ENCODE measurements at regions not wholly inside any gene's neighbourhood (a gene's known extent, or its start where the extent isn't known, plus 50 kb on each side); places are given as distances from the start of the nearest gene placed in this dataset.

DNA sequence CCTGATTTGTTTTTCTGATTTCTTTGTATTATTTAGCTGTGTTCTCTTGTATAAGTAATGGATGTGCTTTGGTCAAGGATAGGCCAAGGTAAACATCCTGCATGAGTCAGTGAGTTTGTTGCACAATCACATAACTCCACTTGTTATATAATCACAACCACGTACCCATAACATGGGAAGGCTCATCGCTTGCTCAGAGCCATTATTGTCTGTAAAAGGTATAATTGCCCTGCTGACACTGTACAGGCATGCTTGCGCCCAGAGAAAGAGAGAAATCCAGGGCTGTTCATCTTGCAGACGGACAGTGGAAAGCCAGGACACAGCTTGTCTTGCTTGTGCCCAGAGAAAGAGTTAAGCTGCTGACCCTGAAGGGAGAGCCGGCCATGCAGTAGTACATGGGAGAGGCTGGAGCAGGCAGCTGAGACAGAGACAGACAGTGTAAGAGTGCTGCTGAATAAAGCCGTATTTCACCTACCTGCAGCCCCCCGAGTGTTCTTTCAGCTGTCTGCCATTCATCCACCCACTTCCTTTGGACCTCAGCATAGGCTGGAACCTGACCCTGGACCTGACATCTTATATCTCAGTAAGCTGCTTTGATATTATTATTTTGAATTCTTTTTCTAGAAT lies 174.7 kb upstream of the DAAM1 start (continued):
- TF ChIP-seq, protein P1, sequence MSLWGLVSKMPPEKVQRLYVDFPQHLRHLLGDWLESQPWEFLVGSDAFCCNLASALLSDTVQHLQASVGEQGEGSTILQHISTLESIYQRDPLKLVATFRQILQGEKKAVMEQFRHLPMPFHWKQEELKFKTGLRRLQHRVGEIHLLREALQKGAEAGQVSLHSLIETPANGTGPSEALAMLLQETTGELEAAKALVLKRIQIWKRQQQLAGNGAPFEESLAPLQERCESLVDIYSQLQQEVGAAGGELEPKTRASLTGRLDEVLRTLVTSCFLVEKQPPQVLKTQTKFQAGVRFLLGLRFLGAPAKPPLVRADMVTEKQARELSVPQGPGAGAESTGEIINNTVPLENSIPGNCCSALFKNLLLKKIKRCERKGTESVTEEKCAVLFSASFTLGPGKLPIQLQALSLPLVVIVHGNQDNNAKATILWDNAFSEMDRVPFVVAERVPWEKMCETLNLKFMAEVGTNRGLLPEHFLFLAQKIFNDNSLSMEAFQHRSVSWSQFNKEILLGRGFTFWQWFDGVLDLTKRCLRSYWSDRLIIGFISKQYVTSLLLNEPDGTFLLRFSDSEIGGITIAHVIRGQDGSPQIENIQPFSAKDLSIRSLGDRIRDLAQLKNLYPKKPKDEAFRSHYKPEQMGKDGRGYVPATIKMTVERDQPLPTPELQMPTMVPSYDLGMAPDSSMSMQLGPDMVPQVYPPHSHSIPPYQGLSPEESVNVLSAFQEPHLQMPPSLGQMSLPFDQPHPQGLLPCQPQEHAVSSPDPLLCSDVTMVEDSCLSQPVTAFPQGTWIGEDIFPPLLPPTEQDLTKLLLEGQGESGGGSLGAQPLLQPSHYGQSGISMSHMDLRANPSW (CRISPR knock-in tag; IDR thresholded peaks at IDR 0.05; ENCODE audit: borderline replicate concordance), result no peak
- peak; percentile 97 for TF ChIP-seq GZF1 (CRISPR knock-in tag; IDR thresholded peaks at IDR 0.05)
- TF ChIP-seq, protein P2, sequence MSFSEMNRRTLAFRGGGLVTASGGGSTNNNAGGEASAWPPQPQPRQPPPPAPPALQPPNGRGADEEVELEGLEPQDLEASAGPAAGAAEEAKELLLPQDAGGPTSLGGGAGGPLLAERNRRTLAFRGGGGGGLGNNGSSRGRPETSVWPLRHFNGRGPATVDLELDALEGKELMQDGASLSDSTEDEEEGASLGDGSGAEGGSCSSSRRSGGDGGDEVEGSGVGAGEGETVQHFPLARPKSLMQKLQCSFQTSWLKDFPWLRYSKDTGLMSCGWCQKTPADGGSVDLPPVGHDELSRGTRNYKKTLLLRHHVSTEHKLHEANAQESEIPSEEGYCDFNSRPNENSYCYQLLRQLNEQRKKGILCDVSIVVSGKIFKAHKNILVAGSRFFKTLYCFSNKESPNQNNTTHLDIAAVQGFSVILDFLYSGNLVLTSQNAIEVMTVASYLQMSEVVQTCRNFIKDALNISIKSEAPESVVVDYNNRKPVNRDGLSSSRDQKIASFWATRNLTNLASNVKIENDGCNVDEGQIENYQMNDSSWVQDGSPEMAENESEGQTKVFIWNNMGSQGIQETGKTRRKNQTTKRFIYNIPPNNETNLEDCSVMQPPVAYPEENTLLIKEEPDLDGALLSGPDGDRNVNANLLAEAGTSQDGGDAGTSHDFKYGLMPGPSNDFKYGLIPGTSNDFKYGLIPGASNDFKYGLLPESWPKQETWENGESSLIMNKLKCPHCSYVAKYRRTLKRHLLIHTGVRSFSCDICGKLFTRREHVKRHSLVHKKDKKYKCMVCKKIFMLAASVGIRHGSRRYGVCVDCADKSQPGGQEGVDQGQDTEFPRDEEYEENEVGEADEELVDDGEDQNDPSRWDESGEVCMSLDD (CRISPR knock-in tag; IDR thresholded peaks at IDR 0.05; ENCODE audit: borderline replicate concordance), result no peak
- TF ChIP-seq, protein P3, sequence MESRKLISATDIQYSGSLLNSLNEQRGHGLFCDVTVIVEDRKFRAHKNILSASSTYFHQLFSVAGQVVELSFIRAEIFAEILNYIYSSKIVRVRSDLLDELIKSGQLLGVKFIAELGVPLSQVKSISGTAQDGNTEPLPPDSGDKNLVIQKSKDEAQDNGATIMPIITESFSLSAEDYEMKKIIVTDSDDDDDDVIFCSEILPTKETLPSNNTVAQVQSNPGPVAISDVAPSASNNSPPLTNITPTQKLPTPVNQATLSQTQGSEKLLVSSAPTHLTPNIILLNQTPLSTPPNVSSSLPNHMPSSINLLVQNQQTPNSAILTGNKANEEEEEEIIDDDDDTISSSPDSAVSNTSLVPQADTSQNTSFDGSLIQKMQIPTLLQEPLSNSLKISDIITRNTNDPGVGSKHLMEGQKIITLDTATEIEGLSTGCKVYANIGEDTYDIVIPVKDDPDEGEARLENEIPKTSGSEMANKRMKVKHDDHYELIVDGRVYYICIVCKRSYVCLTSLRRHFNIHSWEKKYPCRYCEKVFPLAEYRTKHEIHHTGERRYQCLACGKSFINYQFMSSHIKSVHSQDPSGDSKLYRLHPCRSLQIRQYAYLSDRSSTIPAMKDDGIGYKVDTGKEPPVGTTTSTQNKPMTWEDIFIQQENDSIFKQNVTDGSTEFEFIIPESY (CRISPR knock-in tag; IDR thresholded peaks at IDR 0.05), result peak; percentile 36; the same call in 1 of the 2 replicates
- TF ChIP-seq, protein P4, sequence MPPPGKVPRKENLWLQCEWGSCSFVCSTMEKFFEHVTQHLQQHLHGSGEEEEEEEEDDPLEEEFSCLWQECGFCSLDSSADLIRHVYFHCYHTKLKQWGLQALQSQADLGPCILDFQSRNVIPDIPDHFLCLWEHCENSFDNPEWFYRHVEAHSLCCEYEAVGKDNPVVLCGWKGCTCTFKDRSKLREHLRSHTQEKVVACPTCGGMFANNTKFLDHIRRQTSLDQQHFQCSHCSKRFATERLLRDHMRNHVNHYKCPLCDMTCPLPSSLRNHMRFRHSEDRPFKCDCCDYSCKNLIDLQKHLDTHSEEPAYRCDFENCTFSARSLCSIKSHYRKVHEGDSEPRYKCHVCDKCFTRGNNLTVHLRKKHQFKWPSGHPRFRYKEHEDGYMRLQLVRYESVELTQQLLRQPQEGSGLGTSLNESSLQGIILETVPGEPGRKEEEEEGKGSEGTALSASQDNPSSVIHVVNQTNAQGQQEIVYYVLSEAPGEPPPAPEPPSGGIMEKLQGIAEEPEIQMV (CRISPR knock-in tag; IDR thresholded peaks at IDR 0.05; ENCODE audit: low read depth), result no peak
- no peak for TF ChIP-seq ZNF737 (CRISPR knock-in tag; IDR thresholded peaks at IDR 0.05; ENCODE audit: borderline replicate concordance)
- TF ChIP-seq, protein P5, sequence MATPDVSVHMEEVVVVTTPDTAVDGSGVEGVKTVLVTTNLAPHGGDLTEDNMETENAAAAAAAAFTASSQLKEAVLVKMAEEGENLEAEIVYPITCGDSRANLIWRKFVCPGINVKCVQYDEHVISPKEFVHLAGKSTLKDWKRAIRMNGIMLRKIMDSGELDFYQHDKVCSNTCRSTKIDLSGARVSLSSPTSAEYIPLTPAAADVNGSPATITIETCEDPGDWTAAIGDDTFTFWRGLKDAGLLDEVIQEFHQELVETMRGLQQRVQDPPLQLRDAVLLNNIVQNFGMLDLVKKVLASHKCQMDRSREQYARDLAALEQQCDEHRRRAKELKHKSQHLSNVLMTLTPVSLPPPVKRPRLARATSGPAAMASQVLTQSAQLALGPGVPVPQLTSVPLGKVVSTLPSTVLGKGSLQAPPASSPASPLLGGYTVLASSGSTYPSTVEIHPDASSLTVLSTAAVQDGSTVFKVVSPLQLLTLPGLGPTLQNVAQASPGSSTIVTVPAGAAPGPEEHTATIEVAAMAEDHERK (CRISPR knock-in tag; IDR thresholded peaks at IDR 0.05; ENCODE audit: low read depth), result no peak
- no peak for TF ChIP-seq KMT2A (CRISPR knock-in tag; IDR thresholded peaks at IDR 0.05)
- TF ChIP-seq ZNF570 (CRISPR knock-in tag; IDR thresholded peaks at IDR 0.05; ENCODE audit: borderline replicate concordance), result no peak
- no peak for TF ChIP-seq ZNF547 (CRISPR knock-in tag; IDR thresholded peaks at IDR 0.05)
- TF ChIP-seq, protein P6, sequence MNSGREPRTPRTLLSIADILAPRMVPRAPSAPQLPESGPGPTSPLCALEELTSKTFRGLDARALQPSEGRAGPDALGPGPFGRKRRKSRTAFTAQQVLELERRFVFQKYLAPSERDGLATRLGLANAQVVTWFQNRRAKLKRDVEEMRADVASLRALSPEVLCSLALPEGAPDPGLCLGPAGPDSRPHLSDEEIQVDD (CRISPR knock-in tag; IDR thresholded peaks at IDR 0.05; ENCODE audit: borderline replicate concordance), result no peak
- no peak for TF ChIP-seq SRF (IDR thresholded peaks at IDR 0.05; ENCODE audit: low read depth, low read length)
- no peak for TF ChIP-seq KLF13 (CRISPR knock-in tag; IDR thresholded peaks at IDR 0.05)
- peak; percentile 61; the same call in 1 of the 2 replicates for TF ChIP-seq MIER2 (CRISPR knock-in tag; IDR thresholded peaks at IDR 0.05)
- TF ChIP-seq CBX2 (IDR thresholded peaks at IDR 0.05; ENCODE audit: low read depth, low read length), result no peak
- TF ChIP-seq CBX2 (CRISPR knock-in tag; IDR thresholded peaks at IDR 0.05; ENCODE audit: low read depth), result no peak
- no peak for TF ChIP-seq ZNF383 (CRISPR knock-in tag; IDR thresholded peaks at IDR 0.05; ENCODE audit: borderline replicate concordance)
- TF ChIP-seq PCBP2 (optimal IDR thresholded peaks at IDR 0.05; ENCODE audit: low read depth, low read length, poor library complexity, severe bottlenecking), result no peak

All from HepG2 (cell line).